Motor neuron (in vitro differentiated cells): ENCODE measurements at regions not wholly inside any gene's neighbourhood (a gene's known extent, or its start where the extent isn't known, plus 50 kb on each side); places are given as distances from the start of the nearest gene placed in this dataset.

Source experiments
- ATAC-seq, 8 experiments: fragments of 200-7000 bp; cut with Tn5 transposase; replicated peaks in 6 of 8; 2 replicates each; pipeline ENCODE4 v1.8.0; 2021; ENCODE audit warnings: mild to moderate bottlenecking in 8 of 8, moderate library complexity in 8 of 8
- H3K27ac ChIP-seq, 2 donors: fragments of 250-450 bp; sonication (Bioruptor Pico); 2 replicates each; pipeline ENCODE4 v1.9.0; 2021; ENCODE audit warnings: antibody characterized with exemption in 2 of 2, mild to moderate bottlenecking in 2 of 2, moderate library complexity in 1 of 2
- H3K4me1 ChIP-seq, 2 donors: fragments of 250-450 bp; sonication (Bioruptor Pico); replicated peaks in 1 of 2; 2 replicates each; pipeline ENCODE4 v1.6.1; 2021; ENCODE audit warnings: antibody characterized with exemption in 2 of 2, mild to moderate bottlenecking in 2 of 2, moderate library complexity in 1 of 2
- H3K4me3 ChIP-seq, 5 donors: fragments of 250-450 bp; sonication (Bioruptor Pico); 2 replicates each; pipeline ENCODE4 v1.9.0; 2021; ENCODE audit warnings: antibody characterized with exemption in 5 of 5, mild to moderate bottlenecking in 5 of 5, moderate library complexity in 4 of 5
- WGBS, 10 experiments: fragments of 450-650 bp; shearing (Covaris generic); methylation state at CpG; one replicate each; pipeline ENCODE4 v1.0.0; 2022; 5-methylcytosine and 5-hydroxymethylcytosine counted together
- in situ Hi-C, 9 experiments: fragments of 400-800 bp; cut with MboI; loops; one replicate each; pipeline ENCODE4 v1.15.0; 2021; ENCODE audit warnings: low sequenced_read_pairs in 9 of 9, low pct_unique_long_range_greater_than_20kb in 2 of 9; ENCODE audit not compliant: unreplicated experiment in 9 of 9

DNA sequence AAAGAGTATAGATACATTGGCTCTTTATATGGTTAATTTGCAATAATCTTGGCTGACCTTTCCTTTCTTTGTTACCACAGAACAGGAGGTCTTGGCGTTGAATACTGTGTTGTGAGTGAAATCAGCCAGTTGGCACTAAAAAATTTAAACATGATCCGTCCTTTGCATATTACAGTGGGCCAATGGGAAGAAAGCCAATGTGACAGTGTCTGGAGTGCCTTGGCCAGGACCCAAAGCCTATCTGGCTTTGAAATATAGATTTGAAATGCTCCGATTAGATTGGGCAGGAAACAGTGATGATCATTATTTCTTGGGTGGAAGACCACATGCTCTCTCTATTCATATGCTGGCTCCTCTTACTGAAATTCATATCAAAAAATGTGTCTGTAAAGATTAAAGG is 339.6 kb upstream of the ANO3 start:
- ATAC-seq = no peak
- WGBS, 10 experiments = 0 to 100% (median 86%) methylated on average over 1 to 3 of the region's 3 CpGs; no CpG with 5 or more reads in 2 of the 10 experiments
- Histone ChIP-seq H3K4me3 (no peak overlapping the region), H3K27ac (no peak overlapping the region), H3K4me1 (no peaks in the 10 kb centered on the region)
- in situ Hi-C loops = loop anchor here in 4 of 9 experiments (25.0 kb wide), 3 partner anchors 220 to 295 kb away; no protein-coding TSS in a partner anchor

DNA sequence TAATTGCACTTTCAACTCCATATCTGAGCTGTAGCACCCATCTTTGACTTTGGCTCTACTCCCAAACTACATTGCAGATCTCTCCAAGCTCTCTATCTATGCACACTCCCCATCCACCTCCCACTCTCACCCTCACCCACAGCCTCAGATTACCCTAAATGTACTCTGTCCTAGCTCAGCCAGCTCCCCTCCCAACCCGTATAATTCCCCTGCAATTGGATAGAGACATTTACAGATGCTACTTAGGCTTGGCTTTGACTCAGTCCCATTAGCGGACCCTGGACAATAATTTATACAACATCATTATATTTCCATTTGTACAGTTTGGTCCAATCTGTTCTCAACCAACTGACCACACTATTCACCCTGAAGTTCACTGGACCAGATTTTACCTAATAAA is 338.9 kb upstream of the ANO3 start:
- Histone ChIP-seq H3K4me3 (no peak overlapping the region), H3K27ac (no peak overlapping the region), H3K4me1 (no peaks in the 10 kb centered on the region)
- in situ Hi-C loops = loop anchor here in 4 of 9 experiments (25.0 kb wide), 3 partner anchors 219 to 294 kb away; no protein-coding TSS in a partner anchor
- 80 to 100% (median 88%) methylated on average over 1 to 2 of the region's 2 CpGs; no CpG with 5 or more reads in 5 of the 10 experiments for WGBS, 10 experiments
- ATAC-seq = no peak

DNA sequence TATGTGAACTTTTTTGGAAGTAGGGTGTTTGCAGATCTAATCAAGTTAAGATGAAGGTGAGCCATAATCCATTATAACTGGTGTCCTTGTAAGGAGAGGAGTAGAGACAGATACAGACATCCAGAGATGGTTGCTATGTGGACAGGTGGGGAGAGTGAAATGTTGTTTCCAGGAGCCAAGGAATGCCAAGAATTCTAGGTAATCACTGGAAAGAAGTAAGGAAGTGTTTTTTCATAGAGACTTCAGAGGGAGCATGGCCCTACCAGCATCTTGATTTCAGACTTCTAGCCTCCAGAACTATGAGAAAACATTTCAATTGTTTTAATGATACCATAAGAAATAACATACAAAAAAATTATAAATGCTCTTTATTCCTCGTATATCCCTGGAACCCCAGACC is 320.5 kb upstream of the ANO3 start:
- WGBS, 10 experiments = 43 to 100% (median 75%) methylated on average over 1 of the region's 1 CpG; no CpG with 5 or more reads in 1 of the 10 experiments
- no peak overlapping the region for H3K4me3 ChIP-seq
- no peak for ATAC-seq
- H3K27ac ChIP-seq = no peak overlapping the region
- in situ Hi-C loops = no loop called here
- H3K4me1 ChIP-seq = no peaks in the 10 kb centered on the region

DNA sequence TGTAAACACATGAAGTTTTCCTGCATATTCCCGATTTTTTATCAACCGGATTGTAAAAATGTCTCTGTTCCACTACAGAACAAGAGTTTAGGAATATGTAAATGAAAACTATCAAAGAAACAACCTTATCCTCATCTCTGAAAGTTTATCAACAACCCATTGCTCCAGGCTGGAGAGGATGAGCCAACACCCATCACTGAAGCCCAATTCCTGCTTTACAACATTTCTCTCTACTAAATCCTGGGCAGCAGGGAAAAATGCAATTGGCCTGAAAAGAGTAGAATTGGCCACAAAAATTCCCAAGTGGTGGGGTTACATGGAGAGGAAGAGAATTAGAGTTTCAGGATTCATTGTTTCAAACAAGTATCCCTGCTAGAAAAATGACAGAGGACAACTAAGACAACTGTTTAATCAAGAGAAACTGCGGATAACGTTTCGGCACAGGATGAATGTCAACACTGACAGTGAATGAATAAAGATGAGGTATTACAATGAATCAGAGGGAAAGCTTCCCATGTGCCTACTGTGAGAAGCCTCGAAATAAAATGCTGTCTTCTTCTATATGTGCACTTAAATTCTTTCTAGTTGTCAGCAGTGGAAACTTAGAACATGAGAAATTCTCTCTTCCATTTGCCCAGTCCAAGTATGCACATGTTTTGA is 317.3 kb upstream of the ANO3 start:
- WGBS, 10 experiments = 70 to 100% (median 85%) methylated on average over 1 to 6 of the region's 6 CpGs; no CpG with 5 or more reads in 1 of the 10 experiments
- Histone ChIP-seq H3K27ac (no peak overlapping the region), H3K4me1 (no peaks in the 10 kb centered on the region), H3K4me3 (no peak overlapping the region)
- peak in 1 of 8 experiments; percentile 35 for ATAC-seq
- in situ Hi-C loops = no loop called here

DNA sequence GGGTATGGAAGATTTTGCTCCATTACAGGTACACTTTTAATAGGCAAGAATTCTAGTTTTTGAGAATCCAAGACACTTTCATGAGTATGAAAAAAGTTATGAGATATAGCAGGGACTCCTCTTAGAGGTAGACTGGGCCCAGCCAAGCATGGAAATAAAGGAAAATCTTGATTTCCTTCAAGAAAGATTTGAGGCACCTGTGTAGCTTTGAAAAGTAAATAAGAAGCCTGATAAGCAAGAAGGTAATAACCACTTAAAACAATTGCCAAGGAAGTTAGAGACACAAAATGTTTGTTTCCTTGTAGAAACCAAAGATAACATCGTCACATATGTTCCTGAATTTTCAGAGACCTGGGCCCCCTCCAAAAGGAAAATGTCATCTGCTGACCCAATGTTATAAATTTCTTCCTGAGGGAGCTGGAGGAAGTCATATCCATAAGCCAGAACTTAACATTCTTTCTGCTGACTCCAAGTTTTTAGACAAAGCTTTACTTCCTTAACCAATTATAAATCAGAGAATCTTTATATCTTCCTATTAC is 314.5 kb upstream of the ANO3 start:
- ATAC-seq = no peak
- no peak overlapping the region for H3K27ac ChIP-seq
- 27 to 100% (median 100%) methylated on average over 1 of the region's 1 CpG; no CpG with 5 or more reads in 2 of the 10 experiments for whole genome bisulfite sequencing, 10 experiments
- in situ Hi-C loops = no loop called here
- H3K4me1 ChIP-seq = peaks cover 0 to 3% of the 10 kb centered on the region in 2 donors
- H3K4me3 ChIP-seq = no peak overlapping the region

DNA sequence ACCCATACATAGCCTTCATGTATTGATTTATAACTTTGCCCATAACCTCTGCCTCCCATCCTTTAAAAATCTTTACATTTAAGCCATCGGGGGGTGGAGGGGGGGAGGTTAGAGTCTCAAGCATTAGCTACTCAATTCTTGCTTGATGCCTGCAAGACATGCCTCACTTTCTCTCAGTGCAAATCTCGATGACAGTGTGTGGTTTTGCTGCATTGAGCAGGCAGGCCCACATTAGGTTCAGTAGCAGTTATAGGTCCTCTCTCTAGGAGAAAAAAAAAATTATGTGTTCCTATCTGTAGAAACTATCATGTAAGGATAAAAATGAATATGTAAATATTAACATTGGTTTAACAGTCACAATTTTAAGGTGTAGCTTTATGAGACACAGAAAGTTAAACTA is 314.0 kb upstream of the ANO3 start:
- in situ Hi-C loops = no loop called here
- H3K27ac ChIP-seq = no peak overlapping the region
- WGBS, 10 experiments = 25 to 83% (median 58%) methylated on average over 1 to 2 of the region's 2 CpGs; no CpG with 5 or more reads in 1 of the 10 experiments
- peaks cover 0 to 3% of the 10 kb centered on the region in 2 donors for H3K4me1 ChIP-seq
- ATAC-seq = no peak
- no peak overlapping the region for H3K4me3 ChIP-seq

DNA sequence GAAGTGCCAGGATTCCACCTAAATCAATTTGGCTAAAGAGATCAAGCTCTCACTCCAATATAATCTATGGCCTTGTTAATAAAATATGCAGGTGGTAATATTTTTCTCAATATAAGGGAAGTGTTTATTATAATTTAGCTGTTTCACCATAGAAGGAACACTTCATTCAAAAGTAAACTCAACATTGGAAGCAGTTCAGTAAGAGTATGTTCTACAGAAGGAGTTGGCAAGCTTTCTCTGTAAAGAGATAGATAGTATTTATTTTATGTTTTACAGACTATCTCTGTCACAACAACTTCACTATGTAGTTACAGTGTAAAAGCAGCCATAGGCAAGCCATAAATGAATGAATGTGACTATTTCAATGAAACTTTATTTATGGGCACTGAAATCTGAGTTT is 313.6 kb upstream of the ANO3 start:
- H3K27ac ChIP-seq = no peak overlapping the region
- H3K4me1 ChIP-seq = peaks cover 0 to 3% of the 10 kb centered on the region in 2 donors
- H3K4me3 ChIP-seq = no peak overlapping the region
- ATAC-seq = no peak
- in situ Hi-C loops = no loop called here

DNA sequence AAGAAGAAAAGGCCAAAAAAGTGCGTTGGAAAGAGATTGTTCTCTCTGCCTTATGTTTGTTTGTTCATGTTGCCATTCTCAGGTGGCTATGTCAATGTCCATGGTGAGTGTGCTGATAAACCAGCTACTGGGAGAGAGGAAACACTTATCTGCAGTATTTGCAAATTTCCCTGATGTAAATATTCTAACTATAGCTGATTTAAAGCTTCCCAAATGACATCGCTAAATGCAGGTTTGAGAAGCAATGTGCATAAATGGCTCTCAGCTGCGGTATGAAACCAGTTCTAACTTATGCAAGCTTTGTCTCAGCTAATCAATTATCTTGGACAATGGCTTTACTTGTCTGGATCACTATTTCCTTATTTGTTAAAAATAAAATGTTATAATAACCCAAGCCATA is 312.5 kb upstream of the ANO3 start:
- Histone ChIP-seq H3K27ac (no peak overlapping the region), H3K4me1 (peaks cover 0 to 3% of the 10 kb centered on the region in 2 donors), H3K4me3 (no peak overlapping the region)
- in situ Hi-C loops = no loop called here
- ATAC-seq = peak in 1 of 8 experiments; percentile 65
- WGBS, 10 experiments = 44 to 100% (median 83%) methylated on average over 1 to 3 of the region's 3 CpGs; no CpG with 5 or more reads in 2 of the 10 experiments

DNA sequence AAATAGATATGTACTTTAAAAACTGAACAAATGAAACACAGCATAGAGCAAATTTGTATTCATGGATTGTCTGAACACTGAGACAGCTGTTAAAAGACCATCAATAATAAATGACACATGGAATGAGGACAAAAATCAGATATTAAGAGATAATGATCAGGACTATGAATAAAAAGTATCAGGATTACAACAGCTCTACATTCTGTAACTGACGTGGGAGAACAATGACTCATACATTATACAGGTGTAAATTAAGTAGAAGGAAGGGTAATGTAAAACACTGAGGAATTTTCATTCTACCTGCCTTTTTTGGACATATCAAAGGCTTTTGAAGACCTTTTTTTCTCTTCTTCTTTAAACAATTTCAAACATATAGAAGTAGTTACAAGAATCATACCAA is 310.9 kb upstream of the ANO3 start:
- in situ Hi-C loops = no loop called here
- peak in 1 of 8 experiments; percentile 33 for ATAC-seq
- no peak overlapping the region for H3K4me3 ChIP-seq
- H3K4me1 ChIP-seq = peaks cover 0 to 7% of the 10 kb centered on the region in 2 donors
- H3K27ac ChIP-seq = no peak overlapping the region
- 30 to 70% (median 56%) methylated on average over 1 of the region's 1 CpG; no CpG with 5 or more reads in 3 of the 10 experiments for WGBS, 10 experiments

DNA sequence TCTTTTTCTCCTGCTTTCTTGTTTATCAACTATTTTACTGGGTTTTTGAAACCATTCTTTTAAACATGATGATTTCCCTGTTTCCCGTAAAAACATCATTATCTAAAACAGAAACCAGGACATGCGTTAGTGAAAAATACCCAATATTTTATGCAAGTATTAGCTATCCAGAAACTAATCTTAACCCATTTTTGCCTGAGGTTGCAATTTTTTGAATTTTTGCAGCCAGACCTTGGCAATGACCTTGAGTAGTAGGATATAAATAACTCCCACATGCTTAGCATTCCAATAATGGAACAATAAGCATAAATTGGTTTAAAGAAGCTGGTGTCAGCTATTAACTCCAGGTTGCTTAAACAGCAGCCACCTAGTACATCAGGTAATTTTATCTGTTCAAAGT is 308.9 kb upstream of the ANO3 start:
- Histone ChIP-seq H3K4me3 (no peak overlapping the region), H3K4me1 (peaks cover 0 to 12% of the 10 kb centered on the region in 2 donors), H3K27ac (no peak overlapping the region)
- in situ Hi-C loops = no loop called here
- no peak for ATAC-seq
- WGBS, 10 experiments = 34 to 100% (median 89%) methylated on average over 1 to 2 of the region's 2 CpGs

DNA sequence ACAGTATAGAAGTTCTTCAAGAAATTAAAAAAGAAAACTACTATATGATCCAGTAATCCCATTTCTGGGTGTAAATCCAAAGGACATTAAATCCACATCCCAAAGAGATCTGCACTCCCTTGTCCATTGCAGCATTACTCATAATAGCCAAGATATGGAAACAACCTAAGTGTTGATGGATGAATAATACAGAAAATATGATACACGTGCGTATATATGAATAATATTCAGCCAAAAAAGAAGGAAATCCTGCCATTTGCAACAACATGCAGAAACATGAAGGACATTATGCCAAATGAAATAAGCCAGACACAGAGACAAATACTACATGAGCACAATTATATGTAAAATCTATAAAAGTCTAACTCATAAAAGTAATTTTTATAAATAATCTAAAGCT is 306.3 kb upstream of the ANO3 start:
- ATAC-seq = no peak
- no peak overlapping the region for H3K4me3 ChIP-seq
- 56 to 100% (median 83%) methylated on average over 2 of the region's 2 CpGs; no CpG with 5 or more reads in 1 of the 10 experiments for WGBS, 10 experiments
- in situ Hi-C loops = no loop called here
- H3K27ac ChIP-seq = no peak overlapping the region
- peaks cover 0 to 12% of the 10 kb centered on the region in 2 donors for H3K4me1 ChIP-seq

DNA sequence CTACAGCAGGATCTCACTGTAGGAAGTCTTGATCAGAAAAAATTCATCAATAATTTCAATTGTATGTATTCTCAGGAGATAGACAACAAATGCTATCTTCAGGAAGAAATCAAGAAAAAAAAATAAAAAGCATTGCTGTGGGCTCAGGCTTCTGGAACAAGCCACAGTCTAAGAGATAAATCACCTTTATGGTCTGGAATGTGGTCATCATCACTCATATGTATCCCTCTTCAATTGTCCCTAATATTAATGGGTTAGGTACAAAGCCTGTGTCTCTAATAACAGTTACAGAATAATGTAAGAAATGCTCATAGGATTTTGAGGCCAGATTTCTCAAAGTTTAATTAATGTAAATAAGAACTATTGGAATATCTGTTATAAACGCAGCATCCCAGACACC is 305.9 kb upstream of the ANO3 start:
- in situ Hi-C loops = no loop called here
- H3K27ac ChIP-seq = no peak overlapping the region
- WGBS, 10 experiments = 33 to 100% (median 81%) methylated on average over 1 of the region's 1 CpG; no CpG with 5 or more reads in 2 of the 10 experiments
- H3K4me3 ChIP-seq = no peak overlapping the region
- ATAC-seq = peak in 5 of 8 experiments; percentile 21 to 91 (median 81)
- peaks cover 0 to 10% of the 10 kb centered on the region in 2 donors for H3K4me1 ChIP-seq

DNA sequence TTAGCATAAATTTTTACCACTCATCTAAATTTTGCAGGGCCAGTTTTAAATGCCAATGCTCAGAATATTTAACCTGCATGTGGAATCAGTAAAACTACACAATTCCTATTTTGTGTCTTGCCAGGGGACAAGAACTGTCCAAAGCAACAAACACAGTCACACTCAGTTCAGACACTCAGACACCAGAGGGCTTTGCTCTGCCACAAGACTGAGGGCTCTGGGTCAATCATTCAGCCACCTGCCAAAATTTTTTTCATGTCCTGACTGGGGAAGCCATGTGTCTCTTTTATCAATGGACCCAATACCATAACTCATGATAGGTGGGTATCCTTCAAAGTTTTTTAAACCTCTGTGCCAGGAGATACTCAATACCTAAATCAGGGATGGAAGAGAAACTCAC is 304.0 kb upstream of the ANO3 start:
- in situ Hi-C loops = no loop called here

More for the DNA sequence above, 304.0 kb upstream of the ANO3 start:
- Histone ChIP-seq H3K4me1 (peaks cover 0 to 9% of the 10 kb centered on the region in 2 donors), H3K27ac (no peak overlapping the region), H3K4me3 (no peak overlapping the region)
- ATAC-seq = no peak
